8988T (cell line): ENCODE measurements at regions not wholly inside any gene's neighbourhood (a gene's known extent, or its start where the extent isn't known, plus 50 kb on each side); places are given as distances from the start of the nearest gene placed in this dataset.

Source experiments
- DNase-seq: peaks from one replicate; pipeline ENCODE4 v3.0.0; 2011

GRCh38 chr18:72058851-72059250 lies 485.3 kb downstream of the CBLN2 start:
- DNase-seq, result no peak

DNA sequence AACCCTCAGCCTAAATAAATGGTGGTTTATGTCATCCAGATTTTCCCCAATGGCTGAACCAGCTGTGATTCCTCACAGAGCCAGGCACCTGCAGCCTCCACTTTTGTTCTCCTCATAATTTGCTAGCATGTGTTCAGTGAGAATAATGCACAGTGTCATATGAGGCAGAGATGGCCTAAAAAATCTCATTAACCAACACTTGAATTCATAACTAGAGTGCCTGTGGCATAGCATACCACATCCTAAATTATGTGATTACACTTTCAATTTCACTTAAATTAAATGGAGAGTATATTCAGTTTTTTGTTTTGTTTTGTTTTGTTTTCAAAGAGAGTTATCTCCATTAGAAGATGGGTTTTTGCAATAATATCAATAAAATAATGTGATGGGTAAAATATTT lies 488.0 kb downstream of the CBLN2 start:
- no peak for DNase-seq

DNA sequence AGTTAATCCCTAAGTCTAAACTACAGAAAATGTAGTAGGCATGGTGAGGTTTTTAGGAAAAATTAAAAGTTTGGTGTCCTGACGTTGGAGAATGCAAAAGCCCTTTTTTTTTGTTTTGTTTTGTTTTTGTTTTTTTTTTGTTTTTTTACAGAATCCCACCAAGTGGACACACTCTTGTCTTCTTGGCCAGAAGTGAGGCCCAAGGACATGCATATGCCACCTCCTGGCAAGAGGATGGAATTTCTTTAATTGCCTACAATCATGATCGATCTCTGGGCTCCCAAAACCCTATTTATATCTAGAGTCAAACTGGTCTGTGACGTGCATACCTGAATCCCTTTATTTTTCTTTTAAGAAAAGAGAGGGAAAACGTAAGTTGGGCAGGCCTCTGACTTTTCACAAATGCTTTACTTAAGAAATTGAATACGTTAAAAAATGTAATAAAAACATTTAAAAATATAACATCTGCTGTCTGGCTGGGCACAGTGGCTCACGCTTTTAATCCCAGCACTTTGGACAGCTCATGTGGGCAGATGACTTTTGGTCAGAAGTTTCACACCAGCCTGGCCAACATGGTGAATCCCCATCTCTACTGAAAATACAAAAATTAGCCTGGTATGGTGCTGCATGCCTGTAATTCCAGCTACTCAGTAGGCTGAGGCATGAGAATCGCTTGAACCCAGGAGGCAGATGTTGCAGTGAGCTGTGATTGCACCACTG lies 502.7 kb downstream of the CBLN2 start:
- DNase-seq, result no peak

- DNase-seq, result no peak
Observed at GRCh38 chr18:72013427-72013850, 530.7 kb downstream of the CBLN2 start.

DNA sequence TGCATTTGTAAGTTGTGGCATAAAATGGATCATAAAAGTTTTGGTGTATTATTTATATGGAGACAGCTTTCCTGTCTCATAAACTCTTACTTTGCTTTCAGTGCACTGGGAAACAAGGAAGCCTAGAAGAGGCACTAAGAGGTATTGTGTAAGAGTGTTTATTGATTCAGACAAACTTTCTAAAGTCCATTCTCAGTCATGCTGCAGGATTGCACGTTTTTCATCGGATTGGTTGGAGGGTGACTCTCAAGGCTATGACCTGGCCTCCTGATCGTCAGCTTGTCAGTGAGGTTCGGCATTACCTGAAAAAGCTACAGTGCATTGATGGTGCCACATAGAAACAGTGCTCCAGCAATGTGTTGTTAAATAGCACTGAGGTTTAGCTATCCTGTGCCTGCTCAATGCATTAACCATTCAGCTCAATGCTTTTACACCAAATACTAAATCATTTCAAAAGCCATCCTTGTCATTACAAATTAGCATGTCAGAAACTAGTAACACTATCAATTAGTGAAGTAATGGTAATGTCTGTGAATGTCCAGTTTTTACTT lies 545.5 kb downstream of the CBLN2 start:
- DNase-seq, result no peak

- DNase-seq, result no peak
Observed at GRCh38 chr18:71995904-71996465, 548.2 kb downstream of the CBLN2 start.

GRCh38 chr18:71994273-71994672 lies 549.9 kb downstream of the CBLN2 start:
- DNase-seq, result no peak

- DNase-seq, result no peak
Observed at GRCh38 chr18:71989616-71990015, 554.5 kb downstream of the CBLN2 start.

DNA sequence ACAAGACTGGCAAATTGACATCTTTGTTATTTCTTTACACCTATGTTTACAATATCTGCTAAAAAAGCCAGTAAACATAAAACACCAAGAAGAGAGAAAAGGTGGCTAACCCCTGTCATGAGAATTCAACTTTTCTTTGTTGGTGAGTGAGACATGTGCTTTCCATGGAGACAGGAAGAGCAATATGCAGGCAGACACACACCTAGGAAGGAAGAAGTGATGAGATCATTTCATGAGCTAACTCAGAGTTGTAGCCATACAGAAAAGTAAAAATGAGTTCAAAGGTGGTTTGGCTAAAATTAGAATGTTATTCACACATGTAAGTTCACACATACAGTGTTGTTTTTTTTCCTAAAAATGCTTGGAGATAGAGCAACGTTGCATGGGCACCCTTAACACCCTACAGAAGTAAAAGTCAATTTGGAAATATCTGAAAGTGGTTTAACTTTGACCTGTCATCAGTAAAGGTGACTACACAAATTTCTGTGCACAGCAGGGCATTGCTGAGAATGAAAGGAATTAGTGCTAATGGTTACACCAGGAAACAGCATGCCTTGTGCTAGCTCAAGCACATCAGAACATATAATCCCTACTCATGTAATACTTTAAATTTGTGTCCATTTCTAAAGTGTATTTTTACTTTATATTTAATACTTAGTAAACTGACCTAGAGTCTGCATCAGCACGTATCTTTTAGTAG lies 557.6 kb downstream of the CBLN2 start:
- DNase-seq, result no peak

GRCh38 chr18:71976744-71977143 lies 567.4 kb downstream of the CBLN2 start:
- no peak for DNase-seq

DNA sequence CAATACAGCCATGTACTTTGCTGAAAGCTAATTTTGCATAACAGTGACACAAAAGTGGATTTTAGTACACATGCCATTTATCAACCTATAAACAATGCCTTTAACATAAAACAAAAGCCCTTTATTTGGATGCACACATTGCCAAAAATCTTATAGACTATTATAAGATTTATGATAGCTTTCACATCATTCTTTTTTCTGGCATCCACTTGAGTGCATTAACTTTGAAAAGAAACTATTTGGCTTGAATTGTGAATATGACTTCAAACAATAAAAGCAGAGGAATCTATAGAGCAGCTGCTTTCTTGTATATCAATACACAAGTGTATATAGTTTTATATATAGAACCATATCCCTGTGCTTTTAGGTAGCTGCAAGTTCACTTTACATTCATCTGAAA lies 577.4 kb downstream of the CBLN2 start:
- DNase-seq, result no peak

- DNase-seq, result no peak
Observed at GRCh38 chr18:71958605-71959004, 585.5 kb downstream of the CBLN2 start.

- no peak for DNase-seq
Observed at GRCh38 chr18:71951001-71951400, 593.1 kb downstream of the CBLN2 start.

DNA sequence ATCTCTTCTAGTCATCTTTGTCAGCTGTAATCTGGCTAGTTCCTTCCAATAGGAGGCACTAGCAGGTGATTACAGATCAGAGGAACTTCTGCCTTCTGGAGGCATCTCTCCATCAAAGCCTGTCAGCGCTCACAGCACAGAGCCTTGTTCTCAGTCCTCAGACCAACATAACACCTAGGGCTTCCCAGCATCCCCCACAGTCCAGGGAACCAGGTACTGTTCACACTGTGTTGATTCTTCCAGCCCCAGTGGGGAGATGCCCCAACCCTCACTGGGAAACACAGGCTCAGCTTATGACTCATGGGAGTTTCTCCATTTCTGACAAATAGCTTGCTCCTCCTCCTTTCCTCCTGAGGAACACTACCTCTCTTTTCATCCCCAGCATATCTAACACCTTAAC lies 601.7 kb downstream of the CBLN2 start:
- DNase-seq, result no peak

DNA sequence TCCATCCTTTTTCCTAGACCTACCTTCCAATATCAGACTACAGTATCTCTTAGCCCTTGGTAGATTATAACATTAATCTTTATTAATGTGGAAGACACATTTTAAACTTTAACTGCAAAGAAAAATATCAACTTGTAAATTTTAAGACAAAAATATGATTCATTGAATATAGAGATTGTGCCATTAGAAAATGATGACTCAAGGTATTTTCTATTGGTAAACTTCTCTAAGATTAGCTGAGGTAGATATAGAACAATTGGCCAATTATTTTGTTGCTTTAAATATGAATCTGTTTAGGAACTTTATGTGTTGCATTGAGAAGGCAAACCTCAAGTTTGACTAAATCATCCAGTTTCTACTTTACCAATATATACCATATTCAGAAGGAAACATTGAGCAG lies 604.7 kb downstream of the CBLN2 start:
- no peak for DNase-seq

DNA sequence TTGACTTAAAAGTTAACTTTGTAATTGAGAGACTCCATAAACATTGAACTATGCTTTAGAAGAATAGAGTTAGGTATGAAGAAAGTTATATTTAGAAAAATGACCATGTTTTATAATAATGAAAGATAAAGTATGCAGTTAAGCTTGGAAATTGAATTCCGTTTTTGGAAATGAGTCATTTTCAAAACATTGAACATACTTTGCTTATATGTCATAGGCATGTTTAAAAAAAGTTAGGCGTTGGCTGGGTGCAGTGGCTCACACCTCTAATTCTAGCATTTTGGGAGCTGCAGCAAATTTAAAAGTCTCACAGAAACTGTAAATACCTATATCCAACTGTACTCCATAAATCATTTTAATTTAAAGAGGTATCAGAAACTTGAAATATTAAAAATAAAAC lies 607.4 kb downstream of the CBLN2 start:
- no peak for DNase-seq

GRCh38 chr18:71919211-71919610 lies 624.9 kb downstream of the CBLN2 start:
- DNase-seq, result no peak

DNA sequence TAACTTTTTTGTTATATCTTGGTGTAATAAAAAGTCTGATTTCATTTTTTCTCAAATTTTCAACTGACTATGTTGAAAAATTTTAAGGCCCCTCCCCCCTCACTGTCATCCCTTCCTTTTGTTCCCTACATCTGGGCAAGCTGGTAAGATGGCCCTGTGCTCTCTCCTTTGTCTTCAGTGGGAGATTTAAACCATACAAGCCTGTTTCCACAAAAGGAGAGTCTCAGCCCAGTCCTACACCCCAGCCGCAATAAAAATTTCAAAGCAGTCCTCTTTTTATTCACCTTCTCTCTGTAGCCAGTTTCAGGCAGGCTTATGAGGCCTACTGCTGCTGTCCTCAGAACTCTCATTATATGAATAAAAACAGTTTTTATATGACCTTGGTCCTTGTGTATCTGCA lies 630.5 kb downstream of the CBLN2 start:
- DNase-seq, result no peak

GRCh38 chr18:71902482-71902881 lies 641.7 kb downstream of the CBLN2 start:
- no peak for DNase-seq

DNA sequence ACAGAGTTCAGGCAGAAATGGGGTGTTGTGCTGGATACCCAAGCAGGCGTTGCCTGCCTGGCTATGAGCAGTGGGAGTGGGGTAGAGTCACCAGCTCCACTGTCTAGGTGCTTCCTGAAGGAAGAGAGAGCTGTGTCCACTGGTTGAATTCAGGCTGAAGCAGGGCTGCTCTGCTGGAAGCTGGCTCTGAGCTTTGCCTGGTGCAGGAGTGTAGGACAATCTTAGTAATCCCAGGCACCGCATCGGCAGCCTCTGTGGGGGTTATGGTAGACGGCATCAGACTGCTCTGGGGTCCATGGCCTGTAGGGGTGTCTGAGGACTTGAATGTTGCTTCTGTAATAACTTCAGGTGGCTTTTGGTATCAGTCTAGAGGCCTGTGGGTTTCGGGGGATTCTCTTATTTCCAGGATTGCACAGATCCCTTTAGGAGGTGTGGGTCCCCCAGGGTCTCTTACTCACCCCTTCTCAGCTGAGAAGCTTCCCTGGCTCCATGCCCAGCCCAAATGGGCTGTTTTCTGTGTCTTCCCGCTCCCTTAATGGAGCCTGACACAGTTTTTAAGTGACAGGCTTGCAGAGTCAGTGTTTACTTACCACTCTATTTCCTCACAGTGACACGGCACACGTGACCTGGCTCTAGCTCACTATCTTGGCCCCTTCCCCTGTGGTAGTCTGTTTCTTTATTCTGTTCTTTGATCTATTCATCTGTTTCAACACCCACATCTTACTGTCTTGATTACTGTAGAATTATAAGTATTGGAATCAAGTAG lies 644.3 kb downstream of the CBLN2 start:
- no peak for DNase-seq

GRCh38 chr18:71899183-71899582 lies 645.0 kb downstream of the CBLN2 start:
- DNase-seq, result no peak

GRCh38 chr18:71887509-71887908 lies 656.6 kb downstream of the CBLN2 start:
- DNase-seq, result no peak

- DNase-seq, result no peak
Observed at GRCh38 chr18:71878226-71878625, 665.9 kb downstream of the CBLN2 start.
